ENCODE measurements at regions not wholly inside any gene's neighbourhood (a gene's known extent, or its start where the extent isn't known, plus 50 kb on each side); places are given as distances from the start of the nearest gene placed in this dataset.

DNA sequence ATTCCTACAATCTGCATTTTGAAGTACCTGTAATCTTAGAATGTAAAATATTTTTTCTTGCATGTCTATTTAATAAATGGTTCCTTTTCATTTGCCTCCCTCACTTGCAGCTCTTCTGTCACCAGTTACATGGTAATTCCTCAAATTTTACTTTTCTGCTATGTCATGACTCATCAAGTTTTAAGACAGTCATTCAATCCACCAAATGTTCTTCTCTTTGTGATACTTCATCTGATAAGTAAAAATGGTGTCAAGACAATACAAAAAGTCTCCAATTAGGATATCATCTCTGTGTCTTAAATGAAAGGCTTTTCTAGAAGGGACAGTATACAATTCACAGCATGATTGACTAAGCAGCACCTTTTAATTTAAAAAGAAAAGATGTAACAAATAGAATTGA is 104.9 kb upstream of the FTMT start:
- TF ChIP-seq ETS1 (CRISPR knock-in tag; IDR thresholded peaks at IDR 0.05) = no peak
- TF ChIP-seq, protein P1, sequence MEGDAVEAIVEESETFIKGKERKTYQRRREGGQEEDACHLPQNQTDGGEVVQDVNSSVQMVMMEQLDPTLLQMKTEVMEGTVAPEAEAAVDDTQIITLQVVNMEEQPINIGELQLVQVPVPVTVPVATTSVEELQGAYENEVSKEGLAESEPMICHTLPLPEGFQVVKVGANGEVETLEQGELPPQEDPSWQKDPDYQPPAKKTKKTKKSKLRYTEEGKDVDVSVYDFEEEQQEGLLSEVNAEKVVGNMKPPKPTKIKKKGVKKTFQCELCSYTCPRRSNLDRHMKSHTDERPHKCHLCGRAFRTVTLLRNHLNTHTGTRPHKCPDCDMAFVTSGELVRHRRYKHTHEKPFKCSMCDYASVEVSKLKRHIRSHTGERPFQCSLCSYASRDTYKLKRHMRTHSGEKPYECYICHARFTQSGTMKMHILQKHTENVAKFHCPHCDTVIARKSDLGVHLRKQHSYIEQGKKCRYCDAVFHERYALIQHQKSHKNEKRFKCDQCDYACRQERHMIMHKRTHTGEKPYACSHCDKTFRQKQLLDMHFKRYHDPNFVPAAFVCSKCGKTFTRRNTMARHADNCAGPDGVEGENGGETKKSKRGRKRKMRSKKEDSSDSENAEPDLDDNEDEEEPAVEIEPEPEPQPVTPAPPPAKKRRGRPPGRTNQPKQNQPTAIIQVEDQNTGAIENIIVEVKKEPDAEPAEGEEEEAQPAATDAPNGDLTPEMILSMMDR (CRISPR knock-in tag; IDR thresholded peaks at IDR 0.05) = no peak
- no peak for TF ChIP-seq NRL (CRISPR knock-in tag; IDR thresholded peaks at IDR 0.05; ENCODE audit: borderline replicate concordance)
